A673 (cell line): ENCODE measurements at regions not wholly inside any gene's neighbourhood (a gene's known extent, or its start where the extent isn't known, plus 50 kb on each side); places are given as distances from the start of the nearest gene placed in this dataset.

Experiments
- EZH2 ChIP-seq: fragments of 200-600 bp; sonication (generic); IDR thresholded peaks from 2 replicates; pipeline ENCODE4 v1.6.1; 2017; ENCODE audit warnings: borderline replicate concordance, low read depth, mild to moderate bottlenecking, mixed read lengths, antibody characterized with exemption, low read length; ENCODE audit not compliant: poor library complexity, severe bottlenecking
- TF ChIP-seq, protein P1 (sequence below): fragments of 300-800, 200-600 bp; sonication (generic); conservative IDR thresholded peaks from 2 replicates; pipeline ENCODE4 v1.5.1; 2017; ENCODE audit warnings: low read depth, mild to moderate bottlenecking, antibody characterized with exemption, low read length, moderate library complexity, mixed read lengths

- TF ChIP-seq, protein P1, sequence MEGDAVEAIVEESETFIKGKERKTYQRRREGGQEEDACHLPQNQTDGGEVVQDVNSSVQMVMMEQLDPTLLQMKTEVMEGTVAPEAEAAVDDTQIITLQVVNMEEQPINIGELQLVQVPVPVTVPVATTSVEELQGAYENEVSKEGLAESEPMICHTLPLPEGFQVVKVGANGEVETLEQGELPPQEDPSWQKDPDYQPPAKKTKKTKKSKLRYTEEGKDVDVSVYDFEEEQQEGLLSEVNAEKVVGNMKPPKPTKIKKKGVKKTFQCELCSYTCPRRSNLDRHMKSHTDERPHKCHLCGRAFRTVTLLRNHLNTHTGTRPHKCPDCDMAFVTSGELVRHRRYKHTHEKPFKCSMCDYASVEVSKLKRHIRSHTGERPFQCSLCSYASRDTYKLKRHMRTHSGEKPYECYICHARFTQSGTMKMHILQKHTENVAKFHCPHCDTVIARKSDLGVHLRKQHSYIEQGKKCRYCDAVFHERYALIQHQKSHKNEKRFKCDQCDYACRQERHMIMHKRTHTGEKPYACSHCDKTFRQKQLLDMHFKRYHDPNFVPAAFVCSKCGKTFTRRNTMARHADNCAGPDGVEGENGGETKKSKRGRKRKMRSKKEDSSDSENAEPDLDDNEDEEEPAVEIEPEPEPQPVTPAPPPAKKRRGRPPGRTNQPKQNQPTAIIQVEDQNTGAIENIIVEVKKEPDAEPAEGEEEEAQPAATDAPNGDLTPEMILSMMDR = no peak
- TF ChIP-seq EZH2 = no peak
Measured at GRCh38 chr5:173670791-173671120, 54.3 kb upstream of the BOD1 start.
